Central memory CD8-positive, alpha-beta T cell (primary cell): ENCODE measurements at regions not wholly inside any gene's neighbourhood (a gene's known extent, or its start where the extent isn't known, plus 50 kb on each side); places are given as distances from the start of the nearest gene placed in this dataset.
"Not testable (repeated sequence)": the region's sequence is repeated elsewhere in the genome, so short reads cannot be mapped to it uniquely, and the experiment has no call there.

Source experiments
- ATAC-seq: fragments of 150-1000 bp; cut with Tn5 transposase; replicated peaks from 2 replicates; pipeline ENCODE4 v1.10.0; 2022; ENCODE audit warnings: mild to moderate bottlenecking, moderate FRiP score, moderate number of reproducible peaks; ENCODE audit not compliant: poor library complexity, severe bottlenecking; ENCODE audit errors: extremely low read depth
- DNase-seq, 2 donors: peaks; one replicate each; pipeline ENCODE4 v3.0.0; 2021; ENCODE audit warnings: low spot score in 2 of 2
- H3K27ac Mint-ChIP-seq: one replicate; pipeline ENCODE4 v1.8.0; 2022; ENCODE audit warnings: low read depth, mild to moderate bottlenecking, moderate library complexity, mixed read lengths
- H3K27me3 Mint-ChIP-seq: one replicate; pipeline ENCODE4 v1.8.0; 2022; ENCODE audit warnings: mixed read lengths
- H3K36me3 Mint-ChIP-seq: one replicate; pipeline ENCODE4 v1.8.0; 2022; ENCODE audit warnings: mild to moderate bottlenecking, moderate library complexity, mixed read lengths; ENCODE audit not compliant: insufficient read depth
- H3K4me1 Mint-ChIP-seq: one replicate; pipeline ENCODE4 v1.8.0; 2022; ENCODE audit warnings: mixed read lengths
- H3K4me3 Mint-ChIP-seq: one replicate; pipeline ENCODE4 v1.8.0; 2022; ENCODE audit warnings: mild to moderate bottlenecking, moderate library complexity, mixed read lengths
- H3K9me3 Mint-ChIP-seq: one replicate; pipeline ENCODE4 v1.8.0; 2022; ENCODE audit warnings: mixed read lengths

- H3K27me3 Mint-ChIP-seq = peaks cover 82% of the 10 kb centered on the region
Observed at GRCh38 chr6:792662-793061, 99.7 kb upstream of the EXOC2 start.

GRCh38 chr6:788058-788457, 95.1 kb upstream of the EXOC2 start:
- ATAC-seq (no peak), DNase-seq (no peak)
- peak overlapping the region; percentile 64 for H3K27ac Mint-ChIP-seq
- H3K4me1 Mint-ChIP-seq = peaks cover 13% of the 10 kb centered on the region
- peaks cover 61% of the 10 kb centered on the region for H3K27me3 Mint-ChIP-seq
- H3K36me3 Mint-ChIP-seq = no peaks in the 10 kb centered on the region
- H3K4me3 Mint-ChIP-seq = no peak overlapping the region
- H3K9me3 Mint-ChIP-seq = no peaks in the 10 kb centered on the region

More at GRCh38 chr6:792662-793061, 99.7 kb upstream of the EXOC2 start:
- Mint-ChIP-seq H3K4me3 (no peak overlapping the region), H3K27ac (no peak overlapping the region), H3K4me1 (peaks cover 7% of the 10 kb centered on the region), H3K36me3 (no peaks in the 10 kb centered on the region), H3K9me3 (no peaks in the 10 kb centered on the region)
- ATAC-seq (no peak), DNase-seq (no peak)

- no peak overlapping the region for H3K27ac Mint-ChIP-seq
- H3K4me3 Mint-ChIP-seq = no peak overlapping the region
- H3K36me3 Mint-ChIP-seq = no peaks in the 10 kb centered on the region
- DNase-seq (no peak), ATAC-seq (no peak)
- H3K9me3 Mint-ChIP-seq = no peaks in the 10 kb centered on the region
- peaks cover 52% of the 10 kb centered on the region for H3K27me3 Mint-ChIP-seq
- H3K4me1 Mint-ChIP-seq = peaks cover 13% of the 10 kb centered on the region
Observed at GRCh38 chr6:786946-787763, 94.2 kb upstream of the EXOC2 start.

GRCh38 chr6:783966-784735, 91.2 kb upstream of the EXOC2 start:
- Mint-ChIP-seq H3K36me3 (no peaks in the 10 kb centered on the region), H3K4me1 (peaks cover 13% of the 10 kb centered on the region), H3K9me3 (no peaks in the 10 kb centered on the region), H3K27ac (no peak overlapping the region), H3K4me3 (no peak overlapping the region), H3K27me3 (peaks cover 38% of the 10 kb centered on the region)
- ATAC-seq = no peak
- DNase-seq = no peak

GRCh38 chr6:782141-782540, 89.2 kb upstream of the EXOC2 start:
- Mint-ChIP-seq H3K36me3 (no peaks in the 10 kb centered on the region), H3K9me3 (no peaks in the 10 kb centered on the region), H3K27me3 (peaks cover 42% of the 10 kb centered on the region), H3K27ac (no peak overlapping the region), H3K4me1 (peaks cover under 1% of the 10 kb centered on the region), H3K4me3 (no peak overlapping the region)
- ATAC-seq (no peak), DNase-seq (no peak)

- DNase-seq (no peak), ATAC-seq (no peak)
- Mint-ChIP-seq H3K36me3 (no peaks in the 10 kb centered on the region), H3K4me3 (no peak overlapping the region), H3K27ac (no peak overlapping the region), H3K27me3 (peaks cover 49% of the 10 kb centered on the region), H3K4me1 (no peaks in the 10 kb centered on the region), H3K9me3 (no peaks in the 10 kb centered on the region)
Observed at GRCh38 chr6:781350-781961, 88.5 kb upstream of the EXOC2 start.

- Mint-ChIP-seq H3K4me1 (no peaks in the 10 kb centered on the region), H3K4me3 (no peak overlapping the region), H3K36me3 (no peaks in the 10 kb centered on the region)
Observed at GRCh38 chr6:780706-781105, 87.8 kb upstream of the EXOC2 start.

GRCh38 chr6:776951-777350, 84.0 kb upstream of the EXOC2 start:
- no peak overlapping the region for H3K4me3 Mint-ChIP-seq
- no peaks in the 10 kb centered on the region for H3K4me1 Mint-ChIP-seq
- H3K36me3 Mint-ChIP-seq = no peaks in the 10 kb centered on the region
- DNase-seq (no peak), ATAC-seq (no peak)
- H3K27me3 Mint-ChIP-seq = peaks cover 54% of the 10 kb centered on the region
- no peaks in the 10 kb centered on the region for H3K9me3 Mint-ChIP-seq
- H3K27ac Mint-ChIP-seq = no peak overlapping the region

More at GRCh38 chr6:780706-781105, 87.8 kb upstream of the EXOC2 start:
- no peak for DNase-seq
- Mint-ChIP-seq H3K9me3 (no peaks in the 10 kb centered on the region), H3K27ac (no peak overlapping the region), H3K27me3 (peaks cover 56% of the 10 kb centered on the region)
- ATAC-seq = no peak

- ATAC-seq = no peak
- no peaks in the 10 kb centered on the region for H3K4me1 Mint-ChIP-seq
Observed at GRCh38 chr6:776528-776931, 83.6 kb upstream of the EXOC2 start.

GRCh38 chr6:775863-776262, 82.9 kb upstream of the EXOC2 start:
- Mint-ChIP-seq H3K27ac (no peak overlapping the region), H3K9me3 (no peaks in the 10 kb centered on the region), H3K36me3 (no peaks in the 10 kb centered on the region), H3K27me3 (peaks cover 44% of the 10 kb centered on the region), H3K4me1 (no peaks in the 10 kb centered on the region), H3K4me3 (no peak overlapping the region)
- no peak for ATAC-seq
- DNase-seq = no peak

More at GRCh38 chr6:776528-776931, 83.6 kb upstream of the EXOC2 start:
- no peaks in the 10 kb centered on the region for H3K9me3 Mint-ChIP-seq
- no peak overlapping the region for H3K4me3 Mint-ChIP-seq
- H3K36me3 Mint-ChIP-seq = no peaks in the 10 kb centered on the region
- no peak for DNase-seq
- H3K27ac Mint-ChIP-seq = no peak overlapping the region
- H3K27me3 Mint-ChIP-seq = peaks cover 50% of the 10 kb centered on the region

GRCh38 chr6:771683-772082, 78.7 kb upstream of the EXOC2 start:
- H3K36me3 Mint-ChIP-seq, H3K4me3 Mint-ChIP-seq, ATAC-seq, DNase-seq, H3K9me3 Mint-ChIP-seq, H3K4me1 Mint-ChIP-seq, H3K27ac Mint-ChIP-seq: not testable (repeated sequence)
- peaks cover 46% of the 10 kb centered on the region for H3K27me3 Mint-ChIP-seq

GRCh38 chr6:767755-768512, 75.0 kb upstream of the EXOC2 start:
- ATAC-seq = no peak
- no peaks in the 10 kb centered on the region for H3K36me3 Mint-ChIP-seq
- peaks cover 45% of the 10 kb centered on the region for H3K27me3 Mint-ChIP-seq
- H3K4me1 Mint-ChIP-seq = no peaks in the 10 kb centered on the region
- H3K4me3 Mint-ChIP-seq = no peak overlapping the region
- no peak for DNase-seq
- H3K9me3 Mint-ChIP-seq = no peaks in the 10 kb centered on the region
- no peak overlapping the region for H3K27ac Mint-ChIP-seq
